Fibroblast of skin of back (primary cell): ENCODE measurements at regions not wholly inside any gene's neighbourhood (a gene's known extent, or its start where the extent isn't known, plus 50 kb on each side); places are given as distances from the start of the nearest gene placed in this dataset.
A peak's percentile ranks its signal among the peaks of the same experiment; 100 is the strongest.
"Not testable (repeated sequence)": the region's sequence is repeated elsewhere in the genome, so short reads cannot be mapped to it uniquely, and the experiment has no call there.

Experiments used
- DNase-seq: peaks from one replicate; pipeline ENCODE4 v3.0.0-alpha.2; 2013

- no peak for DNase-seq
These were observed 118.9 kb upstream of the CAB39 start for GRCh38 chr2:230593765-230594164.

GRCh38 chr2:230594286-230594840 is 118.3 kb upstream of the CAB39 start:
- no peak for DNase-seq

- DNase-seq = no peak
These were observed 112.8 kb upstream of the CAB39 start for GRCh38 chr2:230599853-230600252.

GRCh38 chr2:230600285-230600684 is 112.4 kb upstream of the CAB39 start:
- no peak for DNase-seq

- DNase-seq = no peak
These were observed 111.8 kb upstream of the CAB39 start for GRCh38 chr2:230600881-230601280.

GRCh38 chr2:230601510-230601909 is 111.1 kb upstream of the CAB39 start:
- DNase-seq = no peak

- no peak for DNase-seq
These were observed 109.9 kb upstream of the CAB39 start for GRCh38 chr2:230602562-230603230.

GRCh38 chr2:230603317-230603716 is 109.3 kb upstream of the CAB39 start:
- not testable (repeated sequence) for DNase-seq

GRCh38 chr2:230604158-230604557 is 108.5 kb upstream of the CAB39 start:
- DNase-seq = not testable (repeated sequence)

GRCh38 chr2:230614040-230614439 is 98.6 kb upstream of the CAB39 start:
- DNase-seq = no peak

GRCh38 chr2:230614913-230615332 is 97.7 kb upstream of the CAB39 start:
- no peak for DNase-seq

GRCh38 chr2:230617256-230617706 is 95.4 kb upstream of the CAB39 start:
- DNase-seq = peak; percentile 86

- DNase-seq = no peak
These were observed 93.2 kb upstream of the CAB39 start for GRCh38 chr2:230619491-230619890.

GRCh38 chr2:230625220-230625619 is 87.4 kb upstream of the CAB39 start:
- DNase-seq = not testable (repeated sequence)

- not testable (repeated sequence) for DNase-seq
These were observed 85.6 kb upstream of the CAB39 start for GRCh38 chr2:230627091-230627490.

GRCh38 chr2:230627806-230628724 is 84.6 kb upstream of the CAB39 start:
- DNase-seq = peak; percentile 42

- DNase-seq = no peak
These were observed 81.2 kb upstream of the CAB39 start for GRCh38 chr2:230631470-230631869.

GRCh38 chr2:230634146-230634545 is 78.5 kb upstream of the CAB39 start:
- DNase-seq = no peak

GRCh38 chr2:230634721-230635313 is 77.8 kb upstream of the CAB39 start:
- not testable (repeated sequence) for DNase-seq

- DNase-seq = no peak
These were observed 75.9 kb upstream of the CAB39 start for GRCh38 chr2:230636684-230637271.

GRCh38 chr2:230637486-230637885 is 75.2 kb upstream of the CAB39 start:
- not testable (repeated sequence) for DNase-seq

GRCh38 chr2:230640540-230641011 is 72.1 kb upstream of the CAB39 start:
- DNase-seq = peak; percentile 44
